ENCODE measurements at regions not wholly inside any gene's neighbourhood (a gene's known extent, or its start where the extent isn't known, plus 50 kb on each side); places are given as distances from the start of the nearest gene placed in this dataset.

DNA sequence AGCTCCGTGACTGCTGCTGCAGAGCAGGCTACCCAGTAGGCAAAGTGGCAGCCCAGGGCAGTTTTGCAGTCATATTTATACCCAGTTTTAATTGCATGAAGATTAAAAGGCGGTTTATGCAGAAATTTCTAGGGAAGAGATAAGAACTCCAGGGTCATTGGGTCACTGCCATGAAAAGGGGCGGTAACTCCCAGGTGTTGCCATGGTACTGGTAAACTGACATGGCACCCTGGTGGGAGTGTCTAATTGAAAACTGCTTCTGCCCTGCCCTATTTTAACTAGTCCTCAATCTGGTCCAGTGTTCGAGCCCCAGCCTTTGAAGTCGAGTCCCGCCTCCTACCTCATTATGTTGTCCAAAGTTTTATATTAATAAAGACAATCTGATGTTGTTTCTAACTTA lies 75.0 kb upstream of the FUCA2 start:
- TF ChIP-seq, protein P1, sequence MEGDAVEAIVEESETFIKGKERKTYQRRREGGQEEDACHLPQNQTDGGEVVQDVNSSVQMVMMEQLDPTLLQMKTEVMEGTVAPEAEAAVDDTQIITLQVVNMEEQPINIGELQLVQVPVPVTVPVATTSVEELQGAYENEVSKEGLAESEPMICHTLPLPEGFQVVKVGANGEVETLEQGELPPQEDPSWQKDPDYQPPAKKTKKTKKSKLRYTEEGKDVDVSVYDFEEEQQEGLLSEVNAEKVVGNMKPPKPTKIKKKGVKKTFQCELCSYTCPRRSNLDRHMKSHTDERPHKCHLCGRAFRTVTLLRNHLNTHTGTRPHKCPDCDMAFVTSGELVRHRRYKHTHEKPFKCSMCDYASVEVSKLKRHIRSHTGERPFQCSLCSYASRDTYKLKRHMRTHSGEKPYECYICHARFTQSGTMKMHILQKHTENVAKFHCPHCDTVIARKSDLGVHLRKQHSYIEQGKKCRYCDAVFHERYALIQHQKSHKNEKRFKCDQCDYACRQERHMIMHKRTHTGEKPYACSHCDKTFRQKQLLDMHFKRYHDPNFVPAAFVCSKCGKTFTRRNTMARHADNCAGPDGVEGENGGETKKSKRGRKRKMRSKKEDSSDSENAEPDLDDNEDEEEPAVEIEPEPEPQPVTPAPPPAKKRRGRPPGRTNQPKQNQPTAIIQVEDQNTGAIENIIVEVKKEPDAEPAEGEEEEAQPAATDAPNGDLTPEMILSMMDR (conservative IDR thresholded peaks at IDR 0.05) = no peak
- TF ChIP-seq ZFX (IDR thresholded peaks at IDR 0.05) = no peak
